ENCODE measurements at regions not wholly inside any gene's neighbourhood (a gene's known extent, or its start where the extent isn't known, plus 50 kb on each side); places are given as distances from the start of the nearest gene placed in this dataset.

GRCh38 chr12:107226126-107226525, 132.8 kb upstream of the CRY1 start:
- no peak for FAIRE-seq

DNA sequence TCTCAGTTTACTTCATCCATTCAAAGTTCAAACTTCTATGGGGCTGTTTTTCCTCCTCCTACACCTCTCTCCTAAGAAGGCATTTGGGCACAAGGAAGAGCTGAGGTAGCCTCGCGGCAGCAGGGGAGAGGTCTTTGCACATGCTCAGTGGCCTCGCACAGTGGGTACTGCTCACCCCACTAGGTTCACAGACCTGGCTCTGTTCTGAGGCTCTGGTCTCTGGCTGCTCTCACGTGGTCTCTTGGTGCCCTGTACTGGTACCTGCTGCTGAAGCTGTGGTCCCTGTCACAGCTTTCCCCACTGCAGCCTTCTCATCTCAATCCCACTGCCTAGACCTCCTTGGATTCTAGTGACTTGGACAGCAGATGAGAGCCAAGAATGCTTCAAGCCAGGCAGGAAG, 134.7 kb upstream of the CRY1 start:
- FAIRE-seq = no peak

DNA sequence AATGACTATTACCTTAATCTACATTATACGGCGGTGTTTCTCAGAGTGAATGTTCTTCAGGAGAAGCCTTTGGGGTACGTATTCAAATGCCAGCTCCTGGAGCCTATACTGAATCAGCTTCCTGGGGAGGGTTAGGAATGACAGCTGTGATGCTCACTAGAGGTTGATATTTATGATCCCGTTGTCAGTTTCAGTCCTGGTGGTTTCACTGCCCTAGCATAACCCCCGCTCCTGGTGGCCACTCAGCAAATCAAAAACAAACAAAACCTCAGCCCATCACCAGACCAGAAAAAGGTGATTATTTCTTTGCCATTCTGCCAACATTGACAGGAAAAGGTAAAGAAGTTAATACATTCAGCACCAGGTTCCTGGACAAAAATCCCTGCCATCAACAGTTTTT, 136.5 kb upstream of the CRY1 start:
- no peak for FAIRE-seq

DNA sequence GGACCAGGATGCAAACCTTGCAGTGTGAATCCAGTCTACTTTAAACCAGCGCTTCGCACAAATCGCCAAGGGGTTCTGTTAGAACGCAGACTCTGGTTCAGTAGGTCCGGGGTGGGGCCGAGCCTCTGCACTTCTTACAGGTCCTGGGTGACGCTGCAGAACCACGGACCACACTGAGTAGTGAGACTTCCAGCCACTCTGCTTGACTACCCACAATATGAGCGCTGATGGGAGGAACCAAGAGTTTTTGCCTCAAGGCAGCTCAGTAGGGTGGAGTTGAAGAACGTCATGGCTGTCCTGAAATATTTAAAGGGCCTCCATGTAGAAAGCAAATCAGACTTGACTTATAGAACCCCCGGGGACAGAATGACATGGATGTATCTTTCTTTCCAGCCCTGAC, 138.0 kb upstream of the CRY1 start:
- no peak for FAIRE-seq

DNA sequence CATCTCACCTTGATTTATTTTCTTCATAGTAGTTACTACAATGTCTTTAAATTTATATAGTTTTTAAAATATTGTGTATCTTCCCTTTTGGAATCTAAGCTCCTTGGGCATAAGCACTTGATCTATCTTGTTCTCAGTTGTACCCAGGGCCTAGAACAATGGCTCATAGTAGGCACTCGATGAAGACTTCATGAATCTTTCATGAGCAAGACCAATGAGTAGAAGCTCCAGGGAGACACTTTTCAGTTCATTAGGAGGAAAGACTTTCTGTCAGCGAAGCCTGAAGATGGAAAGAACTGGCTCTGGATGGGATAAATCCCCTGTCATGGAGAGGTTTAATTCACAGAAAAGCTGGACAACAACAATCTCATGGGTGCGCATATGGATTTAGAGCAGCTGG, 140.2 kb upstream of the CRY1 start:
- FAIRE-seq = no peak

GRCh38 chr12:107235600-107235999, 142.3 kb upstream of the CRY1 start:
- FAIRE-seq = no peak

DNA sequence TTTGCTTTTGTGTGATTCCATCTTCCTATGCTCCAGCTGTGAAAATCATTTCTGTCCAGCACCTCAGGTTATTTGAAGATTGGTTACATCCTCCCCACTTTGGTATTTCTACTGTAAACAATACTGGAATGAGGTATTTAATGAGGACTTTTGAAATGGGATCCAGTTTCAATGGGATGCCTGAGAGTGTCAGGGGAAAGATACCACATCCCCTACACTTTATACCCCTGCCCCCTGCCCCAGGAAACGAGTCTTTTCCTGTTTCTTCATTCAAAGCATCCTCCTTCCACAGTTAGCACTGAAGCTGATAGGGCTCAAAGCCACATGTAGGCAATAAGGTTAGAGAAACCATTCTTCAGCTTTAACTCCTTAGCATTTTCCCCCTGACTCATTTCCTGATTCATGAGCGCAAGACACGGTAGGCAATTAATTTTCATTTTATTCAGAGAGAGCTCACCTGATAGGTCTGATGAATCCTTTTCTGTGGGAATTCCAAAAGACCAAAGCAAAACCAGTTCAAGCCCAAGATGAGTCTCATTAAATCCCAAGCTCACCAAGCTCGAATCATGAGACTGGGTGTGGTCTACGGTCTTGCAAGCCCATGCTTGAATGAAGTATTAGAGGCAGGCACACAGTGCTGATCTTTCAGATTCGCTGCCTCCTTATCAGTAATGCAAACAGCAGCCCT, 143.6 kb upstream of the CRY1 start:
- FAIRE-seq = no peak

DNA sequence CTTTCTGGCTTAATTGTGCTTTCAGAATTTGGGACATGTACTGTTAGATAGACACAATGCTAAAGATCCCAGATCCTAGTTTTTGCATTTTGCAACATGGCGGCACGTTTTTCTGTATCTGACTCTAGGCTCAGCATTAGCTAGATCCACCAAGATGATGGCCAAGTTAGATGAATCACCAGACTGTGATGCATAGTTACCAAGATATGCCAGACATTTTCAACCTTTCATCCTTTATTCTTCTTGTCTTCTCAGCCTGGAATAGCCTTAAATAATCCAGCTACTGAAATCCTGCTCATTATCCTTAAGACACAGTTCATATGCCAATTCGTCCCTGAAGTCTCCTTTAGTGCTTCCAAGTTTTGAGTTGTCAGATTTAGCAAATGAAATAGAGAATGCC, 144.9 kb upstream of the CRY1 start:
- no peak for FAIRE-seq

DNA sequence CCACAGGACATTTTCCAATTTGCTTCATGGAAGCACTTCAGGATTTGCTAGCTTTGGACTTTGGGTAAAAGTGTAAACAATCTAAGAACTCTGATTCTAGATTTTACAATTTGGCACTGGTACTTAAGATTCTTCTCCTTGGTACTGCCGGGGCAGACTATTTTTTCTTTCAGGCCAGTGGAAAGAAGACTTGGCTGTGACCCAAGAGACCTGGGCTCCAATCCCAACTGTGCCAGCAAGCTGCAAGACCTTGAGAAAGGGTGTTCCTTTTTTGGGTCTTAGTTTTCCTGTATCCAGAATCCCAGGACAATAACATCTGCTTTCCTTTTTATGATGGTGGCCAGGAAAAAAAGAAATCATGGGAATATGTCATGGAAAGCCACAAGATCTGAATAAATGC, 148.1 kb upstream of the CRY1 start:
- FAIRE-seq = no peak

- FAIRE-seq = no peak
Measured at GRCh38 chr12:107242189-107242588, 148.8 kb upstream of the CRY1 start.

GRCh38 chr12:107243341-107243740, 150.0 kb upstream of the CRY1 start:
- no peak for FAIRE-seq

- FAIRE-seq = no peak
Measured at GRCh38 chr12:107244584-107244983, 151.2 kb upstream of the CRY1 start.

GRCh38 chr12:107247650-107248049, 154.3 kb upstream of the CRY1 start:
- no peak for FAIRE-seq

DNA sequence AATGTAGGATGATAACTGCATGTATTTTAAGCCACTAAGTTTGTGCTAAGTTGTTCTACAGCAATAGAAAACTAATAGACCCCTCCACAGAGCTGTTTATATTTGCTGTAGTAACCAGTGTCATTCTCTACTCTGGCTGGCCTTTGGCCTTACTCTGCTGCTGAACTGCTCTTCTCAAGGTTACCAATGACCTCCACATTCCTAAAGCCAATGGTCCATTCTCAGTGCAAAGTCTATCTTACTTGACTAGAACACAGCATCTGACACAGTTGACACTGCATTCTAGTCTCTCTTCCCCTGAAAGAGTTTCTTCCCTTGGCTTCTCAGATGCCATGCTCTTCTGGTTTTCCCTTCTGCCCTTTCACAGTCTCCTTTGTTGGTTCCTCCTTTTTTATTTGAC, 154.8 kb upstream of the CRY1 start:
- no peak for FAIRE-seq

- no peak for FAIRE-seq
Measured at GRCh38 chr12:107251288-107251687, 157.9 kb upstream of the CRY1 start.

DNA sequence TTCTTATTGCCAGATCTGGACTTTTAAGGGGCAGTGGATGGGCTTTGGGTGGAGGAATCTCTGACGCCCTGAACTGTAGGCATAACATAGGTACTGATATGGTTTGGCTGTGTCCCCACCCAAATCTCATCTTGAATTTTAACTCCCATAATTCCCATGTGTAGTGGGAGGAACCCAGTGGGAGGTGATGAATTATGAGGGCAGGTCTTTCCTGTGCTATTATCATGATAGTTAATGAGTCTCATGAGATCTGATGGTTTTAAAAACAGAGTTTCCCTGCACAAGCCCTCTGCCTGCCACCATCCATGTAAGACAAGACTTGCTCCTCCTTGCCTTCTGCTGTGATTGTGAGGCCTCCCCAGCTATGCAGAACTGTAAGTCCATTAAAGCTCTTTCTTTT, 160.0 kb upstream of the CRY1 start:
- no peak for FAIRE-seq

GRCh38 chr12:107254258-107254856, 161.0 kb upstream of the CRY1 start:
- FAIRE-seq = no peak

DNA sequence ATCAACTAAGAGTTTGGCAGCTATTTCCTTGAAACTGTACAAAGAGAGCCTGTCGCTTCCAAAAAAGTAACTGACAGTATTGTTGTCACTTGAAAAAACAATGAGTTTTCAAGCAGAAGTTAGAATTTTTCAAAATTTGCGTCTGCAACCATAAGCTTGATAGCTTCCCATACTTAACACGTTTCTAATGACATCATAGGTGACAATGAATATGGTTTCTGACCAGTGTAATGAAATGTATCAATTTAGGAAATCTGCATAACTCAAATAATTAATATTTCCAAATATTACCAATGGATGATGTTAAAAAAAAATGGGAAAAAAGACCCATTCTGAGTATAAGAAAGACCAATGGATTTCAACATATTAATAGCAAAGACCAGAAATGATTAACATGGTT, 165.4 kb upstream of the CRY1 start:
- FAIRE-seq = no peak

- no peak for FAIRE-seq
Measured at GRCh38 chr12:107263980-107264379, 170.6 kb upstream of the CRY1 start.

- FAIRE-seq = no peak
Measured at GRCh38 chr12:107264667-107265066, 171.3 kb upstream of the CRY1 start.

- no peak for FAIRE-seq
Measured at GRCh38 chr12:107267604-107268003, 174.3 kb upstream of the CRY1 start.

DNA sequence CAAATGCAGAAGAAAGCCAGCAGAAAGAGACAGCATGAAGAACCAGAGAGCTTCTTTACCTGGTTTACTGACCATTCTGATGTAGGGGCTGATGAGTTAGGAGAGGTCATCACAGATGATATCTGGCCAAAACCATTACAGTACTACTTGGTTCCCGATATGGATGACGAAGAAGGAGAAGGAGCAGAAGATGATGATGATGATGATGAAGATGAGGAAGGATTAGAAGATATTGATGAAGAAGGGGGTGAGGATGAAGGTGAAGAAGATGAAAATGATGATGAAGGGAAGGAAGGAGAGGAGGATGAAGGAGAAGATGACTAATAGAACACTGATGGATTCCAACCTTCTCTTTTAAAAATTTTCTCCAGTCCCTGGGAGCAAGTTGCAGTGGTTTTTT, 178.2 kb upstream of the CRY1 start:
- FAIRE-seq = no peak

- no peak for FAIRE-seq
Measured at GRCh38 chr12:107275530-107275929, 182.2 kb upstream of the CRY1 start.

DNA sequence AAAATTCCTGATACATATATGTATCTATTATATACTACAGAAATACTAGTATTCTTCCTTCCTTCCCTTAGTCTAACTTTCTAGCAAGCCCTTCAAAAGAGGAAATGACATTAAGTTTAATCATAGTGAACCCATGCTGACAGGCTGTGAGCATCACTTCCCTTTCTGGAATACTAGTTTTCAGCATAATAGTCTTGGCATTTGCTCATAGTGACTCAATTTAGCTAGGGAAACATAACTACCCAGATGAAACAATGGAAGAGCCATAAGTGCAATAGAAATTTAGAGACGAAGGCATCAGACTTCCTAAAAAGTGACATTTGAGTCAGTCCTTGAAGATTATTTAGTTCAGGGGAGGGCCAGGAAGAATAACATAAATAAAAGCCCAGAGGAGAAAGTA, 184.5 kb upstream of the CRY1 start:
- FAIRE-seq = no peak

DNA sequence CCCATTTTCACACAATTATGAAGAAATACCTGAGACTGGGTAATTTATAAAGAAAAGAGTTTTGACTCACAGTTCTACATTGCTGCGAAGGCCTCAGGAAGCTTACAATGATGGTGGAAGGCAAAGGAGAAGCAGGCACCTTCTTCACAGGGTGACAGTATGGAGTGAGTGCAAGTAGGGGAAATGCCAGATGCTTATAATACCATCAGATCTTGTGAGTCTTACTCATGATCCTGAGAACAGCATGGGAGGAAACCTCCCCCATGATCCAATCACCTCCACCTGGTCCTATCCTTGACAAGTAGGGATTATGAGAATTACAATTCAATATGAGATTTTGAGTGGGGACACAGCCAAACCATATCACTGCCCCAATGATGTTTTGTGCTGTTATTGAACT, 189.3 kb upstream of the CRY1 start:
- no peak for FAIRE-seq

Measured in islet of Langerhans (tissue), 1 donor.